ENCODE measurements at regions not wholly inside any gene's neighbourhood (a gene's known extent, or its start where the extent isn't known, plus 50 kb on each side); places are given as distances from the start of the nearest gene placed in this dataset.

GRCh38 chr11:15793043-15793996 lies 563.0 kb downstream of the SOX6 start:
- DNase-seq (no peak), ATAC-seq (ENCODE audit: low read depth in 2 of 2) (no peak)
- no peaks in the 10 kb centered on the region for H3K9me3 ChIP-seq (ENCODE audit: control insufficient read depth in 2 of 2, low read length in 2 of 2)
- H3K9me3 Mint-ChIP-seq: peaks cover 0 to 27% (median 10%) of the 10 kb centered on the region in 7 donors
- H3K27ac ChIP-seq (ENCODE audit: insufficient read depth, low read length, poor library complexity, severe bottlenecking): no peak overlapping the region
- no peaks in the 10 kb centered on the region for H3K4me1 Mint-ChIP-seq
- H3K4me3 ChIP-seq (ENCODE audit: low read depth, low read length): no peak overlapping the region
- H3K27me3 Mint-ChIP-seq: no peaks in the 10 kb centered on the region
- H3K4me3 Mint-ChIP-seq: no peak overlapping the region
- no peaks in the 10 kb centered on the region for H3K4me1 ChIP-seq (ENCODE audit: control insufficient read depth, insufficient read depth, low read length, poor library complexity, severe bottlenecking)
- no peaks in the 10 kb centered on the region for H3K27me3 ChIP-seq (ENCODE audit: control insufficient read depth, insufficient read depth, low read length)
- H3K36me3 ChIP-seq (ENCODE audit: control insufficient read depth, insufficient read depth, low read length): no peaks in the 10 kb centered on the region
- H3K36me3 Mint-ChIP-seq: no peaks in the 10 kb centered on the region
- H3K27ac Mint-ChIP-seq: no peak overlapping the region

- no peaks in the 10 kb centered on the region for H3K27me3 ChIP-seq (ENCODE audit: control insufficient read depth, insufficient read depth, low read length)
- H3K4me3 Mint-ChIP-seq: no peak overlapping the region
- DNase-seq: no peak
- H3K9me3 Mint-ChIP-seq: peaks cover 0 to 27% (median 10%) of the 10 kb centered on the region in 7 donors
- H3K36me3 ChIP-seq (ENCODE audit: control insufficient read depth, insufficient read depth, low read length): no peaks in the 10 kb centered on the region
- H3K4me1 ChIP-seq (ENCODE audit: control insufficient read depth, insufficient read depth, low read length, poor library complexity, severe bottlenecking): no peaks in the 10 kb centered on the region
- no peaks in the 10 kb centered on the region for H3K36me3 Mint-ChIP-seq
- no peak overlapping the region for H3K27ac Mint-ChIP-seq
- H3K27ac ChIP-seq (ENCODE audit: insufficient read depth, low read length, poor library complexity, severe bottlenecking): no peak overlapping the region
- H3K9me3 ChIP-seq (ENCODE audit: control insufficient read depth in 2 of 2, low read length in 2 of 2): no peaks in the 10 kb centered on the region
- H3K27me3 Mint-ChIP-seq: no peaks in the 10 kb centered on the region
- H3K4me1 Mint-ChIP-seq: no peaks in the 10 kb centered on the region
- ATAC-seq (ENCODE audit: low read depth in 2 of 2): no peak
- H3K4me3 ChIP-seq (ENCODE audit: low read depth, low read length): no peak overlapping the region
Measured at GRCh38 chr11:15794361-15795150, 561.8 kb downstream of the SOX6 start.

GRCh38 chr11:15795378-15795777 lies 561.0 kb downstream of the SOX6 start:
- no peak for ATAC-seq (ENCODE audit: low read depth in 2 of 2)
- Histone ChIP-seq H3K4me1 (ENCODE audit: control insufficient read depth, insufficient read depth, low read length, poor library complexity, severe bottlenecking) (no peaks in the 10 kb centered on the region), H3K27ac (ENCODE audit: insufficient read depth, low read length, poor library complexity, severe bottlenecking) (no peak overlapping the region), H3K4me3 (ENCODE audit: low read depth, low read length) (no peak overlapping the region), H3K36me3 (ENCODE audit: control insufficient read depth, insufficient read depth, low read length) (no peaks in the 10 kb centered on the region), H3K27me3 (ENCODE audit: control insufficient read depth, insufficient read depth, low read length) (no peaks in the 10 kb centered on the region), H3K9me3 (ENCODE audit: control insufficient read depth in 2 of 2, low read length in 2 of 2) (no peaks in the 10 kb centered on the region)
- no peaks in the 10 kb centered on the region for H3K36me3 Mint-ChIP-seq
- H3K4me1 Mint-ChIP-seq: no peaks in the 10 kb centered on the region
- H3K27ac Mint-ChIP-seq: no peak overlapping the region
- no peak overlapping the region for H3K4me3 Mint-ChIP-seq
- H3K27me3 Mint-ChIP-seq: no peaks in the 10 kb centered on the region
- H3K9me3 Mint-ChIP-seq: peaks cover 0 to 27% (median 7%) of the 10 kb centered on the region in 7 donors
- no peak for DNase-seq

GRCh38 chr11:15800111-15800800 lies 556.1 kb downstream of the SOX6 start:
- H3K4me3 ChIP-seq (ENCODE audit: low read depth, low read length): no peak overlapping the region
- H3K27ac ChIP-seq (ENCODE audit: insufficient read depth, low read length, poor library complexity, severe bottlenecking): no peak overlapping the region

GRCh38 chr11:15801126-15801525 lies 555.2 kb downstream of the SOX6 start:
- no peak for ATAC-seq (ENCODE audit: low read depth in 2 of 2)
- DNase-seq: no peak
- Histone ChIP-seq H3K9me3 (ENCODE audit: control insufficient read depth in 2 of 2, low read length in 2 of 2) (no peaks in the 10 kb centered on the region), H3K36me3 (ENCODE audit: control insufficient read depth, insufficient read depth, low read length) (no peaks in the 10 kb centered on the region), H3K4me1 (ENCODE audit: control insufficient read depth, insufficient read depth, low read length, poor library complexity, severe bottlenecking) (no peaks in the 10 kb centered on the region), H3K4me3 (ENCODE audit: low read depth, low read length) (no peak overlapping the region), H3K27me3 (ENCODE audit: control insufficient read depth, insufficient read depth, low read length) (no peaks in the 10 kb centered on the region), H3K27ac (ENCODE audit: insufficient read depth, low read length, poor library complexity, severe bottlenecking) (no peak overlapping the region)
- Mint-ChIP-seq H3K27ac (no peak overlapping the region), H3K9me3 (peaks cover 0 to 8% (median 2%) of the 10 kb centered on the region in 7 donors), H3K27me3 (no peaks in the 10 kb centered on the region), H3K4me3 (no peak overlapping the region), H3K4me1 (no peaks in the 10 kb centered on the region), H3K36me3 (no peaks in the 10 kb centered on the region)

More at GRCh38 chr11:15800111-15800800, 556.1 kb downstream of the SOX6 start:
- no peak for DNase-seq
- Mint-ChIP-seq H3K4me1 (no peaks in the 10 kb centered on the region), H3K36me3 (no peaks in the 10 kb centered on the region), H3K27me3 (no peaks in the 10 kb centered on the region), H3K9me3 (peaks cover 0 to 8% (median 1%) of the 10 kb centered on the region in 7 donors), H3K4me3 (no peak overlapping the region), H3K27ac (peak overlapping the region in 1 of 3 donors; percentile 6)
- ATAC-seq (ENCODE audit: low read depth in 2 of 2): no peak
- Histone ChIP-seq H3K9me3 (ENCODE audit: control insufficient read depth in 2 of 2, low read length in 2 of 2) (no peaks in the 10 kb centered on the region), H3K36me3 (ENCODE audit: control insufficient read depth, insufficient read depth, low read length) (no peaks in the 10 kb centered on the region), H3K4me1 (ENCODE audit: control insufficient read depth, insufficient read depth, low read length, poor library complexity, severe bottlenecking) (no peaks in the 10 kb centered on the region), H3K27me3 (ENCODE audit: control insufficient read depth, insufficient read depth, low read length) (no peaks in the 10 kb centered on the region)

GRCh38 chr11:15801616-15802015 lies 554.7 kb downstream of the SOX6 start:
- Histone ChIP-seq H3K4me3 (ENCODE audit: low read depth, low read length) (no peak overlapping the region), H3K36me3 (ENCODE audit: control insufficient read depth, insufficient read depth, low read length) (no peaks in the 10 kb centered on the region), H3K4me1 (ENCODE audit: control insufficient read depth, insufficient read depth, low read length, poor library complexity, severe bottlenecking) (no peaks in the 10 kb centered on the region), H3K27me3 (ENCODE audit: control insufficient read depth, insufficient read depth, low read length) (no peaks in the 10 kb centered on the region), H3K9me3 (ENCODE audit: control insufficient read depth in 2 of 2, low read length in 2 of 2) (no peaks in the 10 kb centered on the region), H3K27ac (ENCODE audit: insufficient read depth, low read length, poor library complexity, severe bottlenecking) (no peak overlapping the region)
- Mint-ChIP-seq H3K9me3 (peaks cover 0 to 8% (median 2%) of the 10 kb centered on the region in 7 donors), H3K27me3 (no peaks in the 10 kb centered on the region), H3K4me3 (no peak overlapping the region), H3K36me3 (no peaks in the 10 kb centered on the region), H3K27ac (no peak overlapping the region), H3K4me1 (no peaks in the 10 kb centered on the region)
- DNase-seq (no peak), ATAC-seq (ENCODE audit: low read depth in 2 of 2) (no peak)

- Histone ChIP-seq H3K4me1 (ENCODE audit: control insufficient read depth, insufficient read depth, low read length, poor library complexity, severe bottlenecking) (no peaks in the 10 kb centered on the region), H3K27me3 (ENCODE audit: control insufficient read depth, insufficient read depth, low read length) (no peaks in the 10 kb centered on the region), H3K27ac (ENCODE audit: insufficient read depth, low read length, poor library complexity, severe bottlenecking) (no peak overlapping the region), H3K9me3 (ENCODE audit: control insufficient read depth in 2 of 2, low read length in 2 of 2) (no peaks in the 10 kb centered on the region), H3K36me3 (ENCODE audit: control insufficient read depth, insufficient read depth, low read length) (no peaks in the 10 kb centered on the region), H3K4me3 (ENCODE audit: low read depth, low read length) (no peak overlapping the region)
- Mint-ChIP-seq H3K4me3 (no peak overlapping the region), H3K36me3 (no peaks in the 10 kb centered on the region), H3K27ac (no peak overlapping the region), H3K27me3 (no peaks in the 10 kb centered on the region), H3K9me3 (peaks cover 0 to 8% (median 0%) of the 10 kb centered on the region in 7 donors), H3K4me1 (no peaks in the 10 kb centered on the region)
- ATAC-seq (ENCODE audit: low read depth in 2 of 2): no peak
- no peak for DNase-seq
Measured at GRCh38 chr11:15805726-15806125, 550.6 kb downstream of the SOX6 start.

Measured in CD4-positive, CD25-positive, alpha-beta regulatory T cell (primary cell).